Karpas-422 (cell line): ENCODE measurements at regions not wholly inside any gene's neighbourhood (a gene's known extent, or its start where the extent isn't known, plus 50 kb on each side); places are given as distances from the start of the nearest gene placed in this dataset.
A peak's percentile ranks its signal among the peaks of the same experiment; 100 is the strongest.

Experiments used
- DNase-seq: peaks from one replicate; pipeline ENCODE4 v3.0.0-alpha.2; 2015
- H2AFZ ChIP-seq: fragments of 200-600 bp; sonication (generic); 2 replicates; pipeline ENCODE4 v1.6.1; 2014; ENCODE audit warnings: antibody characterized with exemption, low read length, mixed read lengths
- H3K27ac ChIP-seq: fragments of 200-600 bp; sonication (generic); 2 replicates; pipeline ENCODE4 v1.5.1; 2014; ENCODE audit warnings: mild to moderate bottlenecking, low read length, moderate library complexity
- H3K27me3 ChIP-seq: fragments of 200-600 bp; sonication (generic); 2 replicates; pipeline ENCODE4 v1.6.1; 2014; ENCODE audit warnings: low read length, mixed read lengths
- H3K36me3 ChIP-seq: fragments of 200-600 bp; sonication (generic); 2 replicates; pipeline ENCODE4 v1.6.1; 2014; ENCODE audit warnings: low read length, mixed read lengths; ENCODE audit not compliant: insufficient read depth
- H3K4me1 ChIP-seq: fragments of 200-600 bp; sonication (generic); 2 replicates; pipeline ENCODE4 v1.6.1; 2014; ENCODE audit warnings: mild to moderate bottlenecking, low read length, mixed read lengths
- H3K4me2 ChIP-seq: fragments of 200-600 bp; sonication (generic); 2 replicates; pipeline ENCODE4 v1.6.1; 2014; ENCODE audit warnings: low read length, low read depth, mild to moderate bottlenecking; ENCODE audit not compliant: poor library complexity, severe bottlenecking
- H3K4me3 ChIP-seq: fragments of 200-600 bp; sonication (generic); 2 replicates; pipeline ENCODE4 v1.5.1; 2014; ENCODE audit warnings: mild to moderate bottlenecking, antibody characterized with exemption, low read length, mixed read lengths
- H3K79me2 ChIP-seq: fragments of 200-600 bp; sonication (generic); 2 replicates; pipeline ENCODE4 v1.6.1; 2014; ENCODE audit warnings: mild to moderate bottlenecking, low read length, mixed read lengths
- H3K9ac ChIP-seq: fragments of 200-600 bp; sonication (generic); 2 replicates; pipeline ENCODE4 v1.6.0; 2014; ENCODE audit warnings: low read length
- H3K9me2 ChIP-seq: fragments of 200-600 bp; sonication (generic), shearing (Covaris generic); replicated peaks from 2 replicates; pipeline ENCODE4 v1.6.0; 2014; ENCODE audit warnings: mild to moderate bottlenecking, low read length, moderate library complexity; ENCODE audit not compliant: insufficient read depth
- H3K9me3 ChIP-seq: fragments of 300-700, 200-600 bp; sonication (generic); 2 replicates; pipeline ENCODE4 v1.6.1; 2014; ENCODE audit warnings: low read length, mixed read lengths
- H4K20me1 ChIP-seq: fragments of 200-600 bp; sonication (generic); 2 replicates; pipeline ENCODE4 v1.6.1; 2014; ENCODE audit warnings: mild to moderate bottlenecking, antibody characterized with exemption, low read length, low read depth; ENCODE audit not compliant: insufficient read depth

GRCh38 chr13:34335014-34336007 is 517.4 kb downstream of the RFC3 start:
- Histone ChIP-seq H3K4me2 (peak overlapping the region; percentile 4), H3K9me3 (no peaks in the 10 kb centered on the region), H3K27me3 (no peaks in the 10 kb centered on the region), H3K27ac (no peak overlapping the region), H4K20me1 (no peaks in the 10 kb centered on the region), H3K9me2 (no peaks in the 10 kb centered on the region), H3K4me1 (peaks cover 3% of the 10 kb centered on the region; the same call in 1 of the 2 replicates), H3K4me3 (no peak overlapping the region), H2AFZ (no peak overlapping the region), H3K79me2 (no peaks in the 10 kb centered on the region), H3K36me3 (no peaks in the 10 kb centered on the region), H3K9ac (no peak overlapping the region)
- no peak for DNase-seq

GRCh38 chr13:34338102-34338501 is 520.2 kb downstream of the RFC3 start:
- Histone ChIP-seq H2AFZ (no peak overlapping the region), H3K4me2 (no peak overlapping the region), H3K27me3 (no peaks in the 10 kb centered on the region), H3K9me3 (no peaks in the 10 kb centered on the region), H4K20me1 (no peaks in the 10 kb centered on the region), H3K36me3 (no peaks in the 10 kb centered on the region), H3K9me2 (no peaks in the 10 kb centered on the region), H3K9ac (no peak overlapping the region), H3K27ac (no peak overlapping the region), H3K4me1 (peaks cover 3% of the 10 kb centered on the region; the same call in 1 of the 2 replicates), H3K4me3 (no peak overlapping the region), H3K79me2 (no peaks in the 10 kb centered on the region)
- DNase-seq, result no peak

GRCh38 chr13:34340534-34340933 is 522.6 kb downstream of the RFC3 start:
- no peaks in the 10 kb centered on the region for H3K79me2 ChIP-seq
- no peak overlapping the region for H3K4me3 ChIP-seq
- H3K9me3 ChIP-seq, result no peaks in the 10 kb centered on the region
- no peak overlapping the region for H3K27ac ChIP-seq
- H3K9me2 ChIP-seq, result no peaks in the 10 kb centered on the region
- H3K4me2 ChIP-seq, result no peak overlapping the region
- no peak overlapping the region for H3K9ac ChIP-seq
- H3K27me3 ChIP-seq, result no peaks in the 10 kb centered on the region
- H3K36me3 ChIP-seq, result no peaks in the 10 kb centered on the region
- H3K4me1 ChIP-seq, result peaks cover 2% of the 10 kb centered on the region; the same call in 1 of the 2 replicates
- no peak overlapping the region for H2AFZ ChIP-seq
- no peaks in the 10 kb centered on the region for H4K20me1 ChIP-seq
- no peak for DNase-seq

- Histone ChIP-seq H3K9ac (no peak overlapping the region), H2AFZ (no peak overlapping the region)
Measured at GRCh38 chr13:34343413-34343940, 525.5 kb downstream of the RFC3 start.

GRCh38 chr13:34344816-34345215 is 526.9 kb downstream of the RFC3 start:
- H3K27me3 ChIP-seq, result no peaks in the 10 kb centered on the region
- H4K20me1 ChIP-seq, result no peaks in the 10 kb centered on the region
- H3K79me2 ChIP-seq, result no peaks in the 10 kb centered on the region
- no peak overlapping the region for H3K4me3 ChIP-seq
- no peaks in the 10 kb centered on the region for H3K9me3 ChIP-seq
- no peaks in the 10 kb centered on the region for H3K4me1 ChIP-seq
- no peaks in the 10 kb centered on the region for H3K36me3 ChIP-seq
- H2AFZ ChIP-seq, result no peak overlapping the region
- H3K9ac ChIP-seq, result no peak overlapping the region
- DNase-seq, result no peak
- H3K4me2 ChIP-seq, result no peak overlapping the region
- H3K27ac ChIP-seq, result no peak overlapping the region
- H3K9me2 ChIP-seq, result no peaks in the 10 kb centered on the region

More at GRCh38 chr13:34343413-34343940, 525.5 kb downstream of the RFC3 start:
- Histone ChIP-seq H3K4me2 (no peak overlapping the region), H3K27me3 (no peaks in the 10 kb centered on the region), H3K36me3 (no peaks in the 10 kb centered on the region), H4K20me1 (no peaks in the 10 kb centered on the region), H3K4me3 (no peak overlapping the region), H3K27ac (no peak overlapping the region), H3K4me1 (no peaks in the 10 kb centered on the region), H3K9me2 (no peaks in the 10 kb centered on the region), H3K79me2 (no peaks in the 10 kb centered on the region), H3K9me3 (no peaks in the 10 kb centered on the region)
- DNase-seq, result no peak

- Histone ChIP-seq H3K4me1 (no peaks in the 10 kb centered on the region), H3K4me3 (no peak overlapping the region), H4K20me1 (no peaks in the 10 kb centered on the region), H3K9ac (no peak overlapping the region), H3K4me2 (no peak overlapping the region), H3K9me3 (no peaks in the 10 kb centered on the region), H2AFZ (no peak overlapping the region), H3K27ac (no peak overlapping the region), H3K27me3 (no peaks in the 10 kb centered on the region), H3K9me2 (no peaks in the 10 kb centered on the region), H3K36me3 (no peaks in the 10 kb centered on the region), H3K79me2 (no peaks in the 10 kb centered on the region)
- DNase-seq, result no peak
Measured at GRCh38 chr13:34345258-34345965, 527.5 kb downstream of the RFC3 start.

- Histone ChIP-seq H3K4me2 (no peak overlapping the region), H3K27me3 (no peaks in the 10 kb centered on the region), H3K36me3 (no peaks in the 10 kb centered on the region), H3K9ac (no peak overlapping the region), H3K79me2 (no peaks in the 10 kb centered on the region), H3K27ac (no peak overlapping the region), H4K20me1 (no peaks in the 10 kb centered on the region), H3K4me3 (no peak overlapping the region), H2AFZ (no peak overlapping the region), H3K4me1 (no peaks in the 10 kb centered on the region), H3K9me2 (no peaks in the 10 kb centered on the region), H3K9me3 (no peaks in the 10 kb centered on the region)
- DNase-seq, result no peak
Measured at GRCh38 chr13:34346626-34347025, 528.7 kb downstream of the RFC3 start.
